Smooth muscle cell (in vitro differentiated cells): ENCODE measurements at regions not wholly inside any gene's neighbourhood (a gene's known extent, or its start where the extent isn't known, plus 50 kb on each side); places are given as distances from the start of the nearest gene placed in this dataset.

Source experiments
- DNase-seq: peaks from one replicate; lab custom pipeline; 2025; ENCODE audit not compliant: unreplicated experiment; lab: John Stamatoyannopoulos, UW
- H2AFZ ChIP-seq: fragments of 200-600 bp; sonication (generic); 2 replicates; pipeline ENCODE4 v1.6.0; 2016; ENCODE audit warnings: antibody characterized with exemption, low read depth, mild to moderate bottlenecking
- H3F3A ChIP-seq: fragments of 200-600 bp; sonication (generic); 2 replicates; pipeline ENCODE4 v1.6.0; 2017; ENCODE audit warnings: antibody characterized with exemption, low read depth
- H3K27ac ChIP-seq: fragments of 200-600 bp; sonication (generic); 2 replicates; pipeline ENCODE4 v1.5.1; 2016; ENCODE audit warnings: low read depth, mild to moderate bottlenecking
- H3K27me3 ChIP-seq: fragments of 200-600 bp; sonication (generic); 2 replicates; pipeline ENCODE4 v1.6.1; 2016; ENCODE audit warnings: low read depth, mild to moderate bottlenecking
- H3K36me3 ChIP-seq: fragments of 200-600 bp; sonication (generic); 2 replicates; pipeline ENCODE4 v1.5.1; 2016; ENCODE audit warnings: low read depth
- H3K4me1 ChIP-seq: fragments of 200-600 bp; sonication (generic); 2 replicates; pipeline ENCODE4 v1.5.1; 2016; ENCODE audit warnings: low read depth
- H3K4me2 ChIP-seq: fragments of 200-600 bp; sonication (generic); 2 replicates; pipeline ENCODE4 v1.6.0; 2016; ENCODE audit warnings: mild to moderate bottlenecking
- H3K4me3 ChIP-seq: fragments of 200-600 bp; sonication (generic); 2 replicates; pipeline ENCODE4 v1.5.1; 2016; ENCODE audit warnings: mild to moderate bottlenecking
- H3K79me2 ChIP-seq: fragments of 200-600 bp; sonication (generic); 2 replicates; pipeline ENCODE4 v1.6.0; 2016; ENCODE audit warnings: low read depth, mild to moderate bottlenecking
- H3K9ac ChIP-seq: fragments of 200-600 bp; sonication (generic); 2 replicates; pipeline ENCODE4 v1.6.0; 2016; ENCODE audit warnings: low read depth
- H3K9me3 ChIP-seq: fragments of 200-600 bp; sonication (generic); replicated peaks from 2 replicates; pipeline ENCODE4 v1.5.1; 2016; ENCODE audit warnings: low read depth
- H4K20me1 ChIP-seq: fragments of 200-600 bp; sonication (generic); 2 replicates; pipeline ENCODE4 v1.6.0; 2016; ENCODE audit warnings: low read depth
- whole genome bisulfite sequencing: methylation state at CpG from one replicate; pipeline ENCODE4 v1.1.7; 2016; ENCODE audit warnings: low lambda C conversion rate; 5-methylcytosine and 5-hydroxymethylcytosine counted together
- TF ChIP-seq, protein P1 (sequence below): fragments of 200-600 bp; sonication (generic); IDR thresholded peaks from 2 replicates; pipeline ENCODE4 v1.5.1; 2017; ENCODE audit warnings: borderline replicate concordance, mild to moderate bottlenecking, antibody characterized with exemption; ENCODE audit not compliant: insufficient read depth, poor library complexity, severe bottlenecking

DNA sequence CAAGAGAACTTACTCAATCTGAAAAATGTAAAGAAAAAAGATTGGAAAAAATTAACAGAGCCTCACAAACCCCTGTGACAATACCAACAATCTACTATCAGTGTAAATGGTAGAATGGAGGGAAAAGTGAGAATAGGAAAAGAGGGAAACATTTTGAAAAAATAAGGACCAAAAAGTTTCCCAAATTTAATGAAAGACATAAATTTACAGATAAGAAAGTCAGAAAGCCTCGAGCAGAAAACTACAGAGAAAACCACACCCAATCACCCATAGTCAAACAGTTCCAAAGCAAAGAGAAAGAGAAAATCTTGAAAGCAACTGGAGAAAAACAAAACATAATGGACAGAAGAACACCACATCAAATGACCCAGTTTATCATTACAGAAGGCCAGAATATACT, 142.7 kb upstream of the DIO3 start:
- Histone ChIP-seq H3F3A (peaks cover 5% of the 10 kb centered on the region), H3K27ac (no peak overlapping the region), H2AFZ (no peak overlapping the region), H3K9me3 (peaks cover 10% of the 10 kb centered on the region), H3K4me3 (no peak overlapping the region), H3K4me2 (no peak overlapping the region), H3K79me2 (no peaks in the 10 kb centered on the region), H4K20me1 (no peaks in the 10 kb centered on the region), H3K4me1 (no peaks in the 10 kb centered on the region), H3K9ac (no peak overlapping the region), H3K27me3 (no peaks in the 10 kb centered on the region), H3K36me3 (no peaks in the 10 kb centered on the region)
- WGBS = 69% methylated on average over 1 of the region's 1 CpG
- no peak for DNase-seq
- TF ChIP-seq, protein P1, sequence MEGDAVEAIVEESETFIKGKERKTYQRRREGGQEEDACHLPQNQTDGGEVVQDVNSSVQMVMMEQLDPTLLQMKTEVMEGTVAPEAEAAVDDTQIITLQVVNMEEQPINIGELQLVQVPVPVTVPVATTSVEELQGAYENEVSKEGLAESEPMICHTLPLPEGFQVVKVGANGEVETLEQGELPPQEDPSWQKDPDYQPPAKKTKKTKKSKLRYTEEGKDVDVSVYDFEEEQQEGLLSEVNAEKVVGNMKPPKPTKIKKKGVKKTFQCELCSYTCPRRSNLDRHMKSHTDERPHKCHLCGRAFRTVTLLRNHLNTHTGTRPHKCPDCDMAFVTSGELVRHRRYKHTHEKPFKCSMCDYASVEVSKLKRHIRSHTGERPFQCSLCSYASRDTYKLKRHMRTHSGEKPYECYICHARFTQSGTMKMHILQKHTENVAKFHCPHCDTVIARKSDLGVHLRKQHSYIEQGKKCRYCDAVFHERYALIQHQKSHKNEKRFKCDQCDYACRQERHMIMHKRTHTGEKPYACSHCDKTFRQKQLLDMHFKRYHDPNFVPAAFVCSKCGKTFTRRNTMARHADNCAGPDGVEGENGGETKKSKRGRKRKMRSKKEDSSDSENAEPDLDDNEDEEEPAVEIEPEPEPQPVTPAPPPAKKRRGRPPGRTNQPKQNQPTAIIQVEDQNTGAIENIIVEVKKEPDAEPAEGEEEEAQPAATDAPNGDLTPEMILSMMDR = no peak

DNA sequence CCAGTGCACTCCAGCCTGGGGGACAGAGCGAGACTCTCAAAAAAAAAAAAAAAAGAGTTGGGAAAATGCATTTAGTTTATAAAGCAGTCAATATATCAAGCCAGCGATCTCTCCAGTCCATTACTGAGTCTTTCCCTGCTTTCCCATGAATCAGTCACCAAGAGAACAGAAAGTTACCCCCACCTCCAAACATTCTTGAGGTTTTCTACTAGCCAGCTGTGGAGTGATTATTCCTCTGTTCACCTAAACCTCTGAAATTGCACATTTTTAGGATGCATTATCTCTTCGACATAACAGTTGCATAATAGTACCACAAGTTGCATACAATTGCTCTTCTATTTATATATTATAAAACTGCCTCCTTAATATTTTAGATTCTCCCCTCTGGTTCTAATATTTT, 134.8 kb upstream of the DIO3 start:
- WGBS = 63% methylated on average over 3 of the region's 3 CpGs
- no peak overlapping the region for H3K9ac ChIP-seq
- H4K20me1 ChIP-seq = no peaks in the 10 kb centered on the region
- H3K27ac ChIP-seq = no peak overlapping the region
- no peaks in the 10 kb centered on the region for H3F3A ChIP-seq
- H3K9me3 ChIP-seq = peaks cover 10% of the 10 kb centered on the region
- H3K36me3 ChIP-seq = no peaks in the 10 kb centered on the region
- no peak for DNase-seq
- H3K4me2 ChIP-seq = no peak overlapping the region
- no peak overlapping the region for H3K4me3 ChIP-seq
- TF ChIP-seq, protein P1 = no peak
- no peaks in the 10 kb centered on the region for H3K79me2 ChIP-seq
- H2AFZ ChIP-seq = no peak overlapping the region
- H3K27me3 ChIP-seq = no peaks in the 10 kb centered on the region
- H3K4me1 ChIP-seq = no peaks in the 10 kb centered on the region

DNA sequence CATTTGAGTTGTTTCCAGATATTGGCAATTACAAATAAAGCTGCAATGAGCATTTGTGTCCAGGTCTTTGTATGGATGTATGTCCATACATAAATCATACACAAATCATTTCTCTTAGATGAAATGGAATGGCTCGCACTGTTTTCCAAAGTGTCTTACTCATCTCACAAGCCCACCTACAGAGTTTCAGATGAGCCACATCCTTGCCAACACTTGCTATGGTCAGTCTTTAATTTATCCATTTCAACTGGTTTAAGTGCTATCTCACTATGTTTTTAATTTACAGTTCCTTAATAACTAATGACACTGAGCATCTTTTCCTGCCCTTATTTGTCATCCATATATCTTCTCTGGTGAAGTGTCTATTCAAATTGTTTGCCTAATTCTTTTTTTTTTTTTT, 132.9 kb upstream of the DIO3 start:
- Histone ChIP-seq H3K4me2 (no peak overlapping the region), H4K20me1 (no peaks in the 10 kb centered on the region), H3K27me3 (no peaks in the 10 kb centered on the region), H3F3A (no peaks in the 10 kb centered on the region), H3K4me1 (no peaks in the 10 kb centered on the region), H3K27ac (no peak overlapping the region), H3K9ac (no peak overlapping the region), H2AFZ (no peak overlapping the region), H3K79me2 (no peaks in the 10 kb centered on the region), H3K9me3 (peaks cover 10% of the 10 kb centered on the region), H3K36me3 (no peaks in the 10 kb centered on the region), H3K4me3 (no peak overlapping the region)
- WGBS = 100% methylated on average over 1 of the region's 1 CpG
- no peak for DNase-seq
- TF ChIP-seq, protein P1 = no peak

DNA sequence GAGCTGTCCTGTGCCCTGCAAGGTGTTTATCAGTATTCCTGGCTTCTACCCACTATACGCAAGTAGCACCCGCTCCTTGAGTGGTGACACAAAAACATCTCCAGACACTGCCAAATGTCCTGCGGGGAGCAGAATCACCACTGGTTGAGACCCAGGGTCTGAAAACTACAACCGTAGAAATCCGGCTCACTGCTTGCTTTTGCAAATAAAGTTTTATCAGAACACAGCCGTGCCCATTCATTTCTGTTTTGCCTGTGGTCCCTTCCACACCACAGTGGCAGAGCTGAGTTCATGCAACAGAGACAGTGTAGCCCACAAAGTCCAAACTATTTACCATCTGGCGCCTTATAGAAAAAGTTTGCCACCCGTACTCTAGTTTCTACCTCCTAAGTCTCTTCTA, 125.7 kb upstream of the DIO3 start:
- H3K79me2 ChIP-seq = no peaks in the 10 kb centered on the region
- no peaks in the 10 kb centered on the region for H3K27me3 ChIP-seq
- H4K20me1 ChIP-seq = no peaks in the 10 kb centered on the region
- TF ChIP-seq, protein P1 = no peak
- no peak overlapping the region for H3K4me2 ChIP-seq
- 96% methylated on average over 8 of the region's 8 CpGs for WGBS
- no peak overlapping the region for H2AFZ ChIP-seq
- no peaks in the 10 kb centered on the region for H3K36me3 ChIP-seq
- peaks cover 15% of the 10 kb centered on the region for H3F3A ChIP-seq
- H3K4me1 ChIP-seq = no peaks in the 10 kb centered on the region
- H3K9me3 ChIP-seq = no peaks in the 10 kb centered on the region
- H3K27ac ChIP-seq = no peak overlapping the region
- no peak for DNase-seq
- H3K9ac ChIP-seq = no peak overlapping the region
- no peak overlapping the region for H3K4me3 ChIP-seq
